Neural crest cell (in vitro differentiated cells): ENCODE measurements at regions not wholly inside any gene's neighbourhood (a gene's known extent, or its start where the extent isn't known, plus 50 kb on each side); places are given as distances from the start of the nearest gene placed in this dataset.

Source experiments
- DNase-seq: peaks from one replicate; pipeline ENCODE4 v3.0.0; 2021; ENCODE audit warnings: low read depth, mixed read lengths, low spot score
- H3K27ac Mint-ChIP-seq: one replicate; pipeline ENCODE4 v1.8.0; 2021; ENCODE audit warnings: mild to moderate bottlenecking, mixed read lengths; ENCODE audit not compliant: unreplicated experiment
- H3K27me3 Mint-ChIP-seq: 2 replicates; pipeline ENCODE4 v1.8.0; 2021; ENCODE audit warnings: low read depth, mild to moderate bottlenecking, mixed read lengths
- H3K36me3 Mint-ChIP-seq: 2 replicates; pipeline ENCODE4 v1.8.0; 2021; ENCODE audit warnings: low read depth, mild to moderate bottlenecking, mixed read lengths
- H3K4me1 Mint-ChIP-seq: 2 replicates; pipeline ENCODE4 v1.8.0; 2021; ENCODE audit warnings: mixed read lengths
- H3K4me3 Mint-ChIP-seq: one replicate; pipeline ENCODE4 v1.8.0; 2021; ENCODE audit warnings: mild to moderate bottlenecking, mixed read lengths
- H3K9me3 Mint-ChIP-seq: 2 replicates; pipeline ENCODE4 v1.8.0; 2021; ENCODE audit warnings: mixed read lengths
- CTCF ChIP-seq: fragments of 200-600 bp; sonication (generic); conservative IDR thresholded peaks from 2 replicates; pipeline ENCODE4 v1.5.0; 2021; ENCODE audit warnings: antibody characterized with exemption, mild to moderate bottlenecking

GRCh38 chr3:174758943-174759342 lies 100.2 kb upstream of the NAALADL2 start:
- Mint-ChIP-seq H3K9me3 (peaks cover 2% of the 10 kb centered on the region), H3K27ac (no peak overlapping the region), H3K4me1 (no peaks in the 10 kb centered on the region), H3K4me3 (no peak overlapping the region), H3K36me3 (peaks cover 3% of the 10 kb centered on the region), H3K27me3 (no peaks in the 10 kb centered on the region)
- no peak for DNase-seq
- TF ChIP-seq CTCF = no peak

- H3K27me3 Mint-ChIP-seq = no peaks in the 10 kb centered on the region
- peaks cover 3% of the 10 kb centered on the region for H3K9me3 Mint-ChIP-seq
- no peaks in the 10 kb centered on the region for H3K36me3 Mint-ChIP-seq
- H3K4me3 Mint-ChIP-seq = no peak overlapping the region
- TF ChIP-seq CTCF = no peak
- H3K27ac Mint-ChIP-seq = peak overlapping the region; percentile 3
- DNase-seq = no peak
- no peaks in the 10 kb centered on the region for H3K4me1 Mint-ChIP-seq
Observed at GRCh38 chr3:174767406-174767805, 91.7 kb upstream of the NAALADL2 start.

- Mint-ChIP-seq H3K4me3 (no peak overlapping the region), H3K27ac (peak overlapping the region; percentile 3), H3K36me3 (no peaks in the 10 kb centered on the region), H3K9me3 (peaks cover 3% of the 10 kb centered on the region), H3K27me3 (no peaks in the 10 kb centered on the region), H3K4me1 (no peaks in the 10 kb centered on the region)
- no peak for DNase-seq
- TF ChIP-seq CTCF = no peak
Observed at GRCh38 chr3:174767853-174768382, 91.2 kb upstream of the NAALADL2 start.

- Mint-ChIP-seq H3K4me1 (no peaks in the 10 kb centered on the region), H3K27me3 (no peaks in the 10 kb centered on the region), H3K9me3 (peaks cover 3% of the 10 kb centered on the region), H3K4me3 (no peak overlapping the region), H3K27ac (no peak overlapping the region), H3K36me3 (no peaks in the 10 kb centered on the region)
- DNase-seq = no peak
- TF ChIP-seq CTCF = no peak
Observed at GRCh38 chr3:174769171-174769570, 90.0 kb upstream of the NAALADL2 start.

- no peak overlapping the region for H3K4me3 Mint-ChIP-seq
- TF ChIP-seq CTCF = no peak
- H3K27ac Mint-ChIP-seq = no peak overlapping the region
Observed at GRCh38 chr3:174775603-174776002, 83.5 kb upstream of the NAALADL2 start.

GRCh38 chr3:174776123-174776522 lies 83.0 kb upstream of the NAALADL2 start:
- no peak overlapping the region for H3K27ac Mint-ChIP-seq
- DNase-seq = no peak
- H3K27me3 Mint-ChIP-seq = no peaks in the 10 kb centered on the region
- H3K4me1 Mint-ChIP-seq = no peaks in the 10 kb centered on the region
- H3K9me3 Mint-ChIP-seq = peaks cover 3% of the 10 kb centered on the region
- no peak overlapping the region for H3K4me3 Mint-ChIP-seq
- H3K36me3 Mint-ChIP-seq = no peaks in the 10 kb centered on the region
- no peak for TF ChIP-seq CTCF

More at GRCh38 chr3:174775603-174776002, 83.5 kb upstream of the NAALADL2 start:
- no peaks in the 10 kb centered on the region for H3K4me1 Mint-ChIP-seq
- peaks cover 6% of the 10 kb centered on the region for H3K9me3 Mint-ChIP-seq
- no peaks in the 10 kb centered on the region for H3K27me3 Mint-ChIP-seq
- DNase-seq = no peak
- H3K36me3 Mint-ChIP-seq = no peaks in the 10 kb centered on the region
